ENCODE measurements at regions not wholly inside any gene's neighbourhood (a gene's known extent, or its start where the extent isn't known, plus 50 kb on each side); places are given as distances from the start of the nearest gene placed in this dataset.
A peak's percentile ranks its signal among the peaks of the same experiment; 100 is the strongest.

DNA sequence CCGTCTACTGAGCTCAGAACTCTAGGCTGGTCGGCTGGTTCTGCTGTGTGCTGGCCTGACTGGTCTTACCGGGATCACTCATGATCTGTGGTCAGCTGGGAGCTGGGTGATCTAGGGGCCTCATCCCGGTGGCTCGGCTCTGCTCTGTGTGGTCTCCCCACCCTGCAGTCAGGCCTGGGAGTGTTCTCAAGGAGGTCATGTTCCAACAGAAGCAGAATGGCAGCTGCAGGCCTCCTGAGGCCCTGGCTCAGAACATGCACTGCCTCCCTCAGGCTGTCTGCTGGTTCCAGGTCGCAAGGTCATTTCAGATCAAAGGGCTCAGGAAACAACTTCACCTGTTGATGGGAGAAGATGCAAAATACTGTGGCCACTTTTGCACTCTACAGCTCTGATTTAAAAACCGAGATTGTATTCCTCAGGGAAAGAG lies 81.1 kb upstream of the RFX8 start:
- no peak for DNase-seq (ENCODE audit: low spot score)

DNA sequence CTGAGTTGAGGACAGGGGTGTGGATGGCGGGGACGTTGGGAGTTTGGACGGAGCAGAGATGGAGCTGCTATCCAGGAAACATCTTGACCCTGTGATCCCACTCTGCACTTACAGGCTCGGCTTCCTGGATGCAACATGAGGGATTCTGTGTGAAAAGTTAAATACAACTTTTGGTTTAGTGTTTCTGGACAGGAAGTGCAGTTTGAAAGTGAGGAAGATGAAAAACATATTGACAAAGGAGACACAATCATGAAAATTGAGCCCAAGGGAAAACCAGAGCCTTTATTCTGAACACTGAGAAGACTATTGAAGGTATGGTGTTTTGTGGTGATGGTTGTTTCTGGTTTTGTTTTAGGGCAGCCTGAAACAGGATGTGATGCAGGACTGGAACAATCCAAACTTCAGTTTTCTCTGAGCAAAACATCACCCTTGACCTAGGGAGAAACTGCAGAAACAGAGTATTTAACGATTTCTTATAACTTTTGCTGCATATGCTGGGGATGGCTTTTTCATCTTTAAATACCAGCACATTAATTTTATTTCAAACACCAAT lies 76.5 kb upstream of the RFX8 start:
- DNase-seq (ENCODE audit: low spot score) = no peak

DNA sequence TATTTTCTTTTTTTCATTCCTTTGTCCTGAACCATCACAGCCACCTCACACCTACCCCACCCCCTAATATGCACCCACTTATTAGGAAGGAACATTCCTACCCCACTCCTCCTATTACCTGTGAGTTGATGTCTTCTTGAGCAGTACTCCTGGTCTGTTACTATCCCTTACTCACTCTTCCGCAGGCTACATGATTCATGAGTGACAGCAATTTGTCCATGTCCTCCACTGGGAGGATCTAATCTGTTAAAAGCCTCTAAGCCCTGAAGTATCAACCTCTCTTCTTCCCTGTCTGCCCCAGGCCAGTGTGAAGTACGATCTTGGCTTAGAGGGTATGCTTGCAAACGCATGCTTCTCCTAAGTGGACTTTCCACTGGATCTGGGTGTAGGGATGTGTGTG lies 75.6 kb upstream of the RFX8 start:
- no peak for DNase-seq (ENCODE audit: low spot score)

DNA sequence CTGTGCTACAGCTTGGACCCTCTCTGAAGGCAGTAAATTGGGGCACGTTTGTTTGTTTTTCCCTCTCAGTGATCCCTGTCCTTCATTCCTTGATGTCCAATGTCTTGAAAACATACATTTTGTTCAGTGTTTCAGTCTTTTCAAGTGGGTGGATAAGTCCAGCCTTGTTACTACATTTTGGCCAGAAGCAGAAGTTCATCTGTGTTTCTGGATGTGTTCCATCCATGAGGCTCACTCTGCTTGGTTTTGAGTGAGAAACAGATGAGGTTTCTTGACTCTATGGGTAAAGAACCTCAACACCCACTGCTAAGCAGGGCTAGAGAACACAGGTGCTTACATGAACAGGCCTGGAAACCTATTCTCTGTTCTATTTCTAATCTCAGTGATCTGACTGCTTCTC lies 74.5 kb upstream of the RFX8 start:
- no peak for DNase-seq (ENCODE audit: low spot score)

DNA sequence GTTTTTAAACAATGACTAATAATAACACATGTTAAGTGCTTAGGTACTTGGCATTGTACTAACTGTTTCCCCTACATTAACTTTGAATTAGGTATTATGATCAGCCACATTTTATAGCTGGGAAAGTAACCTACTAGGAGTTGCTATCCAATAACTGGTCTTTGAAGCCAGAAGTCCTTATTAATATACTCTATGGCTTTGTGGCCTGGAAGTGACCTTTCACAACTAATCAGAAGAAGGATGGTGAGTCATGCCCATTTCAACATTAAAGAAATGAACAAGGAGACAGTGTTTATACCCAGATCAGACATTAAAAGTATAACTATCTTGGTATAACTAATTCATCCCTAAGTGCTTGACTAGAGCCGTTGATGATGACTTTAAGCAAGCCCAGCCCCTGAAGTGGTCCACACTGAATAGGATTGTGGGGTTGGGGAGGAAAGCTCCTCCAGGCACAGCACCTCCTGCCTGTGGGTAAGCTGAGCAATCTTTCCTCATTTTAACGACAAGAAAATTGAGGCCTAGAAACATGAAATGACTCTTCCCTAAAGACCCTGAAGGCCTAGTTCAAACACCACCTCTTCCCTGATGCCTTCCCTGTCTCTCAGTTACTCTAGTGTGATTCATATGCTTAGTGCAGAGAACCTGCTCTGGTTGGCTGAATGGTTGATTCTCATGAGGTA lies 71.6 kb upstream of the RFX8 start:
- no peak for DNase-seq (ENCODE audit: low spot score)

DNA sequence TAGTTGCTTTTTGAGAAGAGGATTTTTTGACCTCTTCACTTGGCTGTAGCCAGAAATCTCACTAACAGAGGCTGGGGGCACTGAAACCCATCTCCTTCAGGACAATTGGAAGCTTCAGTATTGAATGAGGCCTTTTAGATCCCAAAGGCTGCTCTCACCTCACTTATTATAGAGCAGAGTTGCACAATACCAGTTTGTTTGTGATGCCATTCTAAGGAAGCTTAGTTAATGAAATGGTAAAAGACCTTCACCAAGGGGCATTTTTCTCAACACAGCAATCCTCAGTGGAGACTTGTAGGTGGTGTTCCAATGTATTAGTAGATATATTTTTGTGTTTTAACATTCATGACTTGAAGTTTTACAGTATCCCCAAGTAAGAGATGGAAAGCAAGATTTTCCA lies 71.0 kb upstream of the RFX8 start:
- no peak for DNase-seq (ENCODE audit: low spot score)

DNA sequence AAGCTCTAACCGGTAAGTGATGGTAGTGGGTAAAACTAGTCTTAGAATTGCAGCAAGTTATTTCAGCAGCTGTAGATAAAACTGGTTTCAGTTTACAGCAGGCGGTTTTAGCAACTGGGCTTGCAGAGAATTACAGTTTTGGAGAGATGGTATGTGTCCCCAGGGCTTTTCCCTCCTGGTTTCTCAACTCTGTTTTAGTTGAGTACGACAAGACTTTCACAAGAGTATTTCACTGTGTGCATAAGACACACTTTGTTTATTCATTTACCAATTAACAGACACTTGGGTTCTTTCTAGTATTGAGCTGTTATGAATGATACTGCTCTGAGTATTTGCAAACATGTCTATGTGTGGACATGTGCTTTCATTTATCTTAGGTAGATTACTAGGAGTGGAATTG lies 65.6 kb upstream of the RFX8 start:
- no peak for DNase-seq (ENCODE audit: low spot score)

DNA sequence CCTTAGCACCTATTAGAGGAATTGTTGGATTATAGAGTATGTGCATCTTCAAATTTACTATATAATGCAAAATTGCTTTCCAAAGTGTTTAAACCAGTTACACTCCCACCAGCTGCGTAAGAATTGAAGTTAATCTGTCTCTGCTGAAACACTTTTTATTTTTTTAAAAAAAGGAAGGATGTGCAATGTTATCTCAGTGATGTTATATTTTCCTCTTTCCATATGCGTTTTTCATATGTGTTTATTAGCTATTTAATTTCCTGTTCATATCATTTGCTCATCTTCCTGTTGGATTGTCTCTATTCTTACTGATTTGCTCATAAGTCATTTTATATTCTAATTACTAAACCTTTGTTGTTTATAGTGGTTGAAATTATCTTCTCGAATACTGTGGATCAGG lies 63.2 kb upstream of the RFX8 start:
- DNase-seq (ENCODE audit: low spot score) = no peak

DNA sequence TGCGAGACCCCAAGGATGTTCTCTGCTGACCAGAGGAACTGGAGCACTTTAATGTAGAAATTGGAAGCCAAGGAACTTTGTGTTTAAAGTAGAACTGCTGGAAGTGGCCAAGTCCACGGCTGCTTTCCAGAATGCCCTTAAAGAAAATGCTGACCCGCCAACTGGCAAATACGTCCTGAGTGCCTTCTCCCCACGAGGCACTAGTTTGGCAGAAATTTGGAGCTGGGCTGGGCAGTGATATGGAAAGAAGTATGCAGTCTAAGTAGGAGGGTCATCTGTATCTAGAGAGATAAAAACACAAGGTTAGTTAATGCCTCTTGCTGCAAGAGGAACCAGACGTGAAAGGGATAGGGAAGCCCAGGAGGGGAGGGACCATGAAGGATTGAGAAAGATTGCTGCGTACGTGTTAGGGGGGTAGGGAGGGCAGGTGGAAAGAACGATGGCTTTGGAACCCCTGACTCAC lies 59.3 kb upstream of the RFX8 start:
- no peak for DNase-seq (ENCODE audit: low spot score)

DNA sequence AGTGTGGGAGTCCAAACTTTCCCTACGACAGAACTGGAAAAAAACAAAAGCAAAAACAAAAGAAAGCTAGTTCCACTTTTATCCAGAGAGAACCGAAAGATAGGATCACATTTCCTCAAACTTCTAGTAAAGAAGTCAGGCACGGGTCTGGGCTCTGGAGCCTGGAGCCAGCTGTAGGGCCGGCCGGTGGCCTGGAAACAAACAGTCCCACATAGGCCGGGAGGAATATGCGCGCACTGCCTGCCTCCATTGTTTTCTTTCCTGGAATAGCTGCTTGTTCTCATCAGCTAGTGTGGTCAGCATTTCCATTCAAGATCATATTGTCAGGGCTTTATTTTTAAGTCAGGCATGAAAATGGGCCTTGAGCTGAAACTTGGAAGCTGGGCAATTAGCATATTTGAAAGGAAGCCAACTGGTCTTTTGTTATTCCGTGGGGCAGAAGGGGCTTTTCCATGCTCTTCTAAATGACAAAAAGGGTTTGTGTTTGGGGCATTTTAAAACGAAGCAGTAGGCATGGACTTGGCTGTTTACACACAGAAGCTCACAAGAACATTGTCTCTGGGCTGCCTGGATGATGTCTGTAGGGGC lies 58.7 kb upstream of the RFX8 start:
- peak; percentile 22 for DNase-seq (ENCODE audit: low spot score)

DNA sequence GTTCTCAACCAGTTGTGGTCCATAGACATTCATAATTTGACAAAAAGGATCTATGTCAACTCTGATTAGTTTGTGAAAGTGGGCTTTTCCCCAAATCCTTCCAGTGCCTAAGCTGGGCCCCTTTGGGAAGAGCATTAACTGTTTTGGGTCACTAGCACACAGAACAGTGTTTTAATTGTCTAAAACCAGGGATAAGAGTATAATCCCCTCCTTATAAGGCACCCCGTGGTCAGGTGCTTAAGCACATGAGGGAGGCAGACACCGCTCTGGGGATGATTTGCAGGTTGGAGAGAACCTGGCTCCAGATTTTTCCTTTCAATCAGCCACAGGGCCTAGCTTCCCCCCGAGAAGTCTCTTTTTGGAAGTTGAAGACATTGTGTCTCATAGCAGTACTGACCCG lies 53.6 kb upstream of the RFX8 start:
- DNase-seq (ENCODE audit: low spot score) = no peak

DNA sequence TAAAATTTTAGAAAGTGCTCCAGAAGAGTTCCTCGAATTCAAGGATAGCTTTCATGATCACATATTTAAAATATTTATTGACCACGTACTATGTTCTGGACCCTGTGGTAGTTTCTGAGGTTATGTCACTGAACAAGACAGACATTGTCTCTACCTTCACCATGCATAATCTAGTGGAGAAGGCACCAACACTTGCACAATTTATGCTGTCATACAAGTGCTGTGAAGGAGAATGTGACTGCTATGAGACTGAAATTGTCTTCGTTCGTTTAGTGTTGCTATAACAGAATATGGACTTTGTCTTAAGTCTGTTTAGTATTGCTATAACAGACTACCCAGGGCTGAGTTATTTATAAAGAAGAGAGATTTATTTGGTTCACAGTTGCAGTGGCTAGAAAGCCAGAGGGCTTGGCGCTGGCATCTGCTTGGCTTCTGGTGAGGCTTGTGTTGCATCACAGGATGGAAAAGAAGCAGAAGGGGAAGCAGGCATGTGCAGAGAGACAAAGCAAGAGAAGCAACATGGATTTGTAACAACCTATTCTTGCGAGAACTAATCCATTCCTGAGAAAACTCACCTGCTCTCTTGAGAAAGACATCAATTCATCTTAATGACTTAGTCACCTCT lies 50.0 kb upstream of the RFX8 start:
- DNase-seq (ENCODE audit: low spot score) = no peak

Data from cerebellar cortex (tissue), 1 donor.